IMR-90 (cell line): ENCODE measurements at regions not wholly inside any gene's neighbourhood (a gene's known extent, or its start where the extent isn't known, plus 50 kb on each side); places are given as distances from the start of the nearest gene placed in this dataset.

Experiments used
- ATAC-seq: fragments of 200-7000 bp; cut with Tn5 transposase; 2 replicates; pipeline ENCODE4 v1.9.1; 2020; ENCODE audit warnings: low read depth, mild to moderate bottlenecking, moderate library complexity
- BruUV-seq: library from RNA; stranded (reverse); fragments of 400-500 nt; replicated peaks from 2 replicates; lab custom pipeline; 2021; lab: Mats Ljungman, UMichigan
- CTCF ChIA-PET: fragments of 300-600 bp; formaldehyde crosslinking; extraction: SDS; loops from one replicate; lab custom pipeline; 2021; ENCODE audit warnings: antibody characterized with exemption; lab: Yijun Ruan, JAX
- POLR2A ChIA-PET: fragments of 300-600 bp; sonication (Branson Sonifier 250); formaldehyde crosslinking; loops from one replicate; lab custom pipeline; 2022; ENCODE audit warnings: antibody characterized with exemption; ENCODE audit not compliant: unreplicated experiment; lab: Charles Lee
- DNase-seq: peaks from one replicate; pipeline ENCODE4 v3.0.0; 2013
- H2AFZ ChIP-seq: replicated peaks from 2 replicates; pipeline ENCODE3; 2013; ENCODE audit warnings: low read length, mild to moderate bottlenecking; ENCODE audit not compliant: poor library complexity
- H2AK5ac ChIP-seq: 2 replicates; pipeline ENCODE4 v1.6.1; 2013; ENCODE audit warnings: low read depth, low read length, inconsistent platforms
- H2AK9ac ChIP-seq: replicated peaks from 2 replicates; pipeline ENCODE3; 2013; ENCODE audit warnings: mild to moderate bottlenecking, low read depth, low read length, moderate library complexity; ENCODE audit not compliant: poor library complexity
- H2BK120ac ChIP-seq: 2 replicates; pipeline ENCODE4 v1.6.1; 2013; ENCODE audit warnings: low read depth, low read length, inconsistent platforms
- H2BK15ac ChIP-seq: 3 replicates; pipeline ENCODE4 v1.6.1; 2013; ENCODE audit warnings: low read depth, low read length, inconsistent platforms
- H2BK20ac ChIP-seq: 2 replicates; pipeline ENCODE4 v1.6.1; 2013; ENCODE audit warnings: low read depth, mild to moderate bottlenecking, inconsistent platforms, low read length, moderate library complexity
- H2BK5ac ChIP-seq: 2 replicates; pipeline ENCODE4 v1.6.1; 2013; ENCODE audit warnings: mild to moderate bottlenecking, low read depth, low read length, inconsistent platforms; ENCODE audit not compliant: poor library complexity, severe bottlenecking
- H3K14ac ChIP-seq: replicated peaks from 2 replicates; pipeline ENCODE4 v1.6.1; 2013; ENCODE audit warnings: low read depth, low read length, inconsistent platforms
- H3K18ac ChIP-seq: 2 replicates; pipeline ENCODE4 v1.6.1; 2013; ENCODE audit warnings: low read depth, low read length, control low read depth
- H3K23ac ChIP-seq: 2 replicates; pipeline ENCODE4 v1.6.1; 2013; ENCODE audit warnings: low read depth, low read length, inconsistent platforms
- H3K27ac ChIP-seq: 2 replicates; pipeline ENCODE4 v1.5.1; 2013; ENCODE audit warnings: mild to moderate bottlenecking, control low read depth, low read length; ENCODE audit not compliant: insufficient read depth
- H3K27me3 ChIP-seq: 2 replicates; pipeline ENCODE4 v1.6.1; 2013; ENCODE audit warnings: low read length; ENCODE audit not compliant: control insufficient read depth, insufficient read depth
- H3K36me3 ChIP-seq: 2 replicates; pipeline ENCODE4 v1.6.1; 2013; ENCODE audit warnings: low read length, mixed read lengths; ENCODE audit not compliant: control insufficient read depth, insufficient read depth
- H3K4ac ChIP-seq: 2 replicates; pipeline ENCODE4 v1.6.1; 2013; ENCODE audit warnings: low read depth, low read length, inconsistent platforms
- H3K4me1 ChIP-seq: 2 replicates; pipeline ENCODE4 v1.6.1; 2013; ENCODE audit warnings: low read length, mixed read lengths; ENCODE audit not compliant: control insufficient read depth, insufficient read depth
- H3K4me2 ChIP-seq: 2 replicates; pipeline ENCODE4 v1.6.1; 2013; ENCODE audit warnings: low read depth, mild to moderate bottlenecking, control low read depth, low read length, moderate library complexity
- H3K4me3 ChIP-seq: 2 replicates; pipeline ENCODE4 v1.5.1; 2013; ENCODE audit warnings: low read depth, mild to moderate bottlenecking, control low read depth, low read length, moderate library complexity; ENCODE audit not compliant: insufficient read depth
- H3K56ac ChIP-seq: 2 replicates; pipeline ENCODE4 v1.6.1; 2013; ENCODE audit warnings: low read length, inconsistent platforms; ENCODE audit not compliant: insufficient read depth; ENCODE audit errors: extremely low read depth
- H3K79me1 ChIP-seq, 2 experiments: 2 replicates each; pipeline ENCODE4 v1.6.1; 2013; ENCODE audit warnings: low read length in 2 of 2, inconsistent platforms in 1 of 2, low read depth in 1 of 2
- H3K9ac ChIP-seq: 2 replicates; pipeline ENCODE4 v1.6.1; 2013; ENCODE audit warnings: low read depth, low read length, control low read depth
- H3K9me1 ChIP-seq: 2 replicates; pipeline ENCODE4 v1.6.1; 2013; ENCODE audit warnings: low read length, inconsistent platforms; ENCODE audit not compliant: insufficient read depth
- H3K9me3 ChIP-seq: 2 replicates; pipeline ENCODE4 v1.6.1; 2013; ENCODE audit warnings: low read length; ENCODE audit not compliant: control insufficient read depth, insufficient read depth
- H4K20me1 ChIP-seq: 2 replicates; pipeline ENCODE4 v1.6.1; 2013; ENCODE audit warnings: low read length, inconsistent platforms; ENCODE audit not compliant: insufficient read depth
- H4K5ac ChIP-seq: 2 replicates; pipeline ENCODE4 v1.6.1; 2013; ENCODE audit warnings: mild to moderate bottlenecking, low read depth, low read length, control low read depth
- H4K8ac ChIP-seq, 2 experiments: 2 replicates each; pipeline ENCODE4 v1.6.1; 2013; ENCODE audit warnings: low read depth in 2 of 2, low read length in 2 of 2, control low read depth in 1 of 2, inconsistent platforms in 1 of 2
- H4K91ac ChIP-seq: 2 replicates; pipeline ENCODE4 v1.6.1; 2013; ENCODE audit warnings: low read depth, low read length, inconsistent platforms; ENCODE audit not compliant: insufficient read depth
- BHLHE40 ChIP-seq: fragments of 150-350 bp; IDR thresholded peaks from 2 replicates; pipeline ENCODE4 v1.6.1; 2016; ENCODE audit warnings: mild to moderate bottlenecking, low read depth, low read length
- CEBPB ChIP-seq: IDR thresholded peaks from 2 replicates; pipeline ENCODE4 v1.6.1; 2012; ENCODE audit warnings: low read depth, low read length, improper control_type of control experiment
- CHD1 ChIP-seq: IDR thresholded peaks from 2 replicates; pipeline ENCODE4 v1.6.1; 2012; ENCODE audit warnings: low read depth, low read length, improper control_type of control experiment
- FOS ChIP-seq: fragments of 150-350 bp; IDR thresholded peaks from 2 replicates; pipeline ENCODE4 v1.6.1; 2016; ENCODE audit warnings: low read depth, low read length
- MAFK ChIP-seq: IDR thresholded peaks from 2 replicates; pipeline ENCODE4 v1.6.1; 2012; ENCODE audit warnings: low read depth, low read length, improper control_type of control experiment
- MAZ ChIP-seq: IDR thresholded peaks from 2 replicates; pipeline ENCODE4 v1.6.1; 2012; ENCODE audit warnings: low read depth, mild to moderate bottlenecking, low read length, improper control_type of control experiment, moderate library complexity, borderline replicate concordance
- MXI1 ChIP-seq: IDR thresholded peaks from 2 replicates; pipeline ENCODE4 v1.6.1; 2012; ENCODE audit warnings: low read depth, mild to moderate bottlenecking, low read length, moderate library complexity, borderline replicate concordance
- NFE2L2 ChIP-seq: fragments of 150-350 bp; IDR thresholded peaks from 2 replicates; pipeline ENCODE4 v1.6.1; 2016; ENCODE audit warnings: low read depth, mild to moderate bottlenecking, low read length
- POLR2A ChIP-seq: IDR thresholded peaks from 2 replicates; pipeline ENCODE4 v1.6.1; 2012; ENCODE audit warnings: mild to moderate bottlenecking, low read depth, low read length
- RAD21 ChIP-seq: IDR thresholded peaks from 2 replicates; pipeline ENCODE4 v1.6.1; 2012; ENCODE audit warnings: low read length, improper control_type of control experiment
- RCOR1 ChIP-seq: IDR thresholded peaks from 2 replicates; pipeline ENCODE4 v1.6.1; 2012; ENCODE audit warnings: mild to moderate bottlenecking, low read length, improper control_type of control experiment; ENCODE audit not compliant: insufficient replicate concordance
- RFX5 ChIP-seq: IDR thresholded peaks from 2 replicates; pipeline ENCODE4 v1.8.0; 2012; ENCODE audit warnings: low read depth, mild to moderate bottlenecking, low read length, moderate library complexity
- SMC3 ChIP-seq: fragments of 150-350 bp; IDR thresholded peaks from 2 replicates; pipeline ENCODE4 v1.6.1; 2016; ENCODE audit warnings: low read depth, mild to moderate bottlenecking, antibody characterized with exemption, low read length, moderate library complexity
- WGBS, 2 experiments: methylation state at CpG; one replicate each; pipeline versions ENCODE4 v1.1.5 to v1.1.7; 2013; ENCODE audit warnings: missing lambda C conversion rate in 2 of 2; ENCODE audit not compliant: insufficient read length in 1 of 2; ENCODE audit errors: extremely low coverage in 2 of 2; 5-methylcytosine and 5-hydroxymethylcytosine counted together
- dilution Hi-C: fragments of 300-500 bp; cut with HindIII; formaldehyde crosslinking; loops from one replicate; pipeline ENCODE4 v1.14.3; 2018; ENCODE audit warnings: low sequenced_read_pairs; ENCODE audit not compliant: unreplicated experiment
- in situ Hi-C: fragments of 300-500 bp; cut with MboI; formaldehyde crosslinking; loops from 3 replicates; pipeline ENCODE4 v1.14.3; 2019; ENCODE audit warnings: low sequenced_read_pairs, inconsistent platforms, mixed read lengths
- intact Hi-C: fragments of 100-400 bp; cut with micrococcal nuclease; formaldehyde crosslinking; loops from 2 replicates; pipeline ENCODE4 v1.10.0; 2022
- TF ChIP-seq, protein P1 (sequence below): fragments of 150-350 bp; IDR thresholded peaks from 2 replicates; pipeline ENCODE4 v1.6.1; 2017; ENCODE audit warnings: mild to moderate bottlenecking, antibody characterized with exemption, low read length, low read depth
- TF ChIP-seq, protein P2 (sequence below): conservative IDR thresholded peaks from 2 replicates; pipeline ENCODE4 v1.5.1; 2012; ENCODE audit warnings: mild to moderate bottlenecking, low read depth, low read length, improper control_type of control experiment
- TF ChIP-seq, protein P3 (sequence below): fragments of 150-350 bp; IDR thresholded peaks from 2 replicates; pipeline ENCODE4 v1.6.1; 2016; ENCODE audit warnings: low read depth, mild to moderate bottlenecking, low read length, moderate library complexity, borderline replicate concordance

DNA sequence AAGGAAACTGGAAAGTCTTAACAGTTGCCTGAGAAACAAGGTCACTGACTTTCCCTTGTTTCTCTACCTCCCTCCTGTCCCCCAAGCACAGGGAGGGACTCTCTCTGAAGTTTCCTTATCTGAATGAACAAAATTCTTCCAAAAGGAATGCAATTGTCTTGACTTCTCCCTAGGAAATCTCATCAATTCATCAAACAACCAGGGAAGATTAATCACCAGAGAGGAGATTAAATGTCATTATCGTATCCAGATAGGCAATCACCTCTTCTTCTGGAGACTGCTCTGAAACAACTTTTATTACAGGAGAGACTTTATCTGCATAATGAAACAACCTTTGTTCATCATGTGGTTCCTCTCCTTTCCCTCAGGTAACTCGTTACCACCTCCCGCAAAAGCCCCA, 431.4 kb downstream of the SLC16A7 start:
- no peak overlapping the region for H4K5ac ChIP-seq
- intact Hi-C loops, result no loop called here

More for the DNA sequence above, 431.4 kb downstream of the SLC16A7 start:
- H3K9me3 ChIP-seq, result no peaks in the 10 kb centered on the region
- no peak for DNase-seq
- H4K20me1 ChIP-seq, result no peaks in the 10 kb centered on the region
- H2BK5ac ChIP-seq, result no peak overlapping the region
- H4K91ac ChIP-seq, result no peak overlapping the region
- ChIA-PET POLR2A (no interaction called here), CTCF (no interaction called here)
- no peak overlapping the region for H3K4me2 ChIP-seq
- no peak overlapping the region for H3K18ac ChIP-seq
- no peak overlapping the region for H3K14ac ChIP-seq
- dilution Hi-C loops (no loop called here), in situ Hi-C loops (no loop called here)
- H2BK120ac ChIP-seq, result no peak overlapping the region
- H3K9ac ChIP-seq, result no peak overlapping the region
- H3K27me3 ChIP-seq, result no peaks in the 10 kb centered on the region
- no peak overlapping the region for H2AK5ac ChIP-seq
- H2BK20ac ChIP-seq, result no peak overlapping the region
- H2AK9ac ChIP-seq, result no peak overlapping the region
- no peak overlapping the region for H3K4ac ChIP-seq
- no peaks in the 10 kb centered on the region for H3K36me3 ChIP-seq
- no peaks in the 10 kb centered on the region for H3K79me1 ChIP-seq
- WGBS, 2 experiments, result no CpG with 5 or more reads among the region's 3 CpGs
- H3K9me1 ChIP-seq, result no peaks in the 10 kb centered on the region
- BruUV-seq, result no TSS peak
- no peak overlapping the region for H3K23ac ChIP-seq
- H4K8ac ChIP-seq, result no peak overlapping the region
- TF ChIP-seq CEBPB (no peak), CHD1 (no peak), RCOR1 (no peak), RFX5 (no peak), SMC3 (no peak), RAD21 (no peak), BHLHE40 (no peak), POLR2A (no peak), MAFK (no peak), MAZ (no peak), NFE2L2 (no peak), FOS (no peak), MXI1 (no peak)
- TF ChIP-seq, protein P1, sequence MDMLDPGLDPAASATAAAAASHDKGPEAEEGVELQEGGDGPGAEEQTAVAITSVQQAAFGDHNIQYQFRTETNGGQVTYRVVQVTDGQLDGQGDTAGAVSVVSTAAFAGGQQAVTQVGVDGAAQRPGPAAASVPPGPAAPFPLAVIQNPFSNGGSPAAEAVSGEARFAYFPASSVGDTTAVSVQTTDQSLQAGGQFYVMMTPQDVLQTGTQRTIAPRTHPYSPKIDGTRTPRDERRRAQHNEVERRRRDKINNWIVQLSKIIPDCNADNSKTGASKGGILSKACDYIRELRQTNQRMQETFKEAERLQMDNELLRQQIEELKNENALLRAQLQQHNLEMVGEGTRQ, result no peak
- TF ChIP-seq, protein P2, sequence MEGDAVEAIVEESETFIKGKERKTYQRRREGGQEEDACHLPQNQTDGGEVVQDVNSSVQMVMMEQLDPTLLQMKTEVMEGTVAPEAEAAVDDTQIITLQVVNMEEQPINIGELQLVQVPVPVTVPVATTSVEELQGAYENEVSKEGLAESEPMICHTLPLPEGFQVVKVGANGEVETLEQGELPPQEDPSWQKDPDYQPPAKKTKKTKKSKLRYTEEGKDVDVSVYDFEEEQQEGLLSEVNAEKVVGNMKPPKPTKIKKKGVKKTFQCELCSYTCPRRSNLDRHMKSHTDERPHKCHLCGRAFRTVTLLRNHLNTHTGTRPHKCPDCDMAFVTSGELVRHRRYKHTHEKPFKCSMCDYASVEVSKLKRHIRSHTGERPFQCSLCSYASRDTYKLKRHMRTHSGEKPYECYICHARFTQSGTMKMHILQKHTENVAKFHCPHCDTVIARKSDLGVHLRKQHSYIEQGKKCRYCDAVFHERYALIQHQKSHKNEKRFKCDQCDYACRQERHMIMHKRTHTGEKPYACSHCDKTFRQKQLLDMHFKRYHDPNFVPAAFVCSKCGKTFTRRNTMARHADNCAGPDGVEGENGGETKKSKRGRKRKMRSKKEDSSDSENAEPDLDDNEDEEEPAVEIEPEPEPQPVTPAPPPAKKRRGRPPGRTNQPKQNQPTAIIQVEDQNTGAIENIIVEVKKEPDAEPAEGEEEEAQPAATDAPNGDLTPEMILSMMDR, result no peak
- TF ChIP-seq, protein P3, sequence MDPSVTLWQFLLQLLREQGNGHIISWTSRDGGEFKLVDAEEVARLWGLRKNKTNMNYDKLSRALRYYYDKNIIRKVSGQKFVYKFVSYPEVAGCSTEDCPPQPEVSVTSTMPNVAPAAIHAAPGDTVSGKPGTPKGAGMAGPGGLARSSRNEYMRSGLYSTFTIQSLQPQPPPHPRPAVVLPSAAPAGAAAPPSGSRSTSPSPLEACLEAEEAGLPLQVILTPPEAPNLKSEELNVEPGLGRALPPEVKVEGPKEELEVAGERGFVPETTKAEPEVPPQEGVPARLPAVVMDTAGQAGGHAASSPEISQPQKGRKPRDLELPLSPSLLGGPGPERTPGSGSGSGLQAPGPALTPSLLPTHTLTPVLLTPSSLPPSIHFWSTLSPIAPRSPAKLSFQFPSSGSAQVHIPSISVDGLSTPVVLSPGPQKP, result no peak
- H3K4me1 ChIP-seq, result no peaks in the 10 kb centered on the region
- H3K27ac ChIP-seq, result no peak overlapping the region
- H3K56ac ChIP-seq, result no peak overlapping the region
- H3K4me3 ChIP-seq, result no peak overlapping the region
- no peak for ATAC-seq
- no peak overlapping the region for H2AFZ ChIP-seq
- no peak overlapping the region for H2BK15ac ChIP-seq
